ENCODE measurements at regions not wholly inside any gene's neighbourhood (a gene's known extent, or its start where the extent isn't known, plus 50 kb on each side); places are given as distances from the start of the nearest gene placed in this dataset.

GRCh38 chr1:184141361-184141880 lies 89.9 kb downstream of the TSEN15 start:
- H3K9me3 ChIP-seq: no peaks in the 10 kb centered on the region
- H3K4me1 ChIP-seq: no peaks in the 10 kb centered on the region
- WGBS (ENCODE audit: insufficient coverage, low coverage, low lambda C conversion rate, missing lambda C conversion rate): 73% methylated on average over 6 of the region's 6 CpGs
- ATAC-seq (no peak), DNase-seq (no peak)
- no peak overlapping the region for H3K27ac ChIP-seq
- H3K36me3 ChIP-seq: no peaks in the 10 kb centered on the region
- intact Hi-C loops (cut with DNase I): no loop called here
- H3K27me3 ChIP-seq: no peaks in the 10 kb centered on the region
- TF ChIP-seq CTCF (IDR thresholded peaks at IDR 0.05) (no peak), POLR2A (IDR thresholded peaks at IDR 0.05) (no peak)
- no peak overlapping the region for H3K4me3 ChIP-seq

GRCh38 chr1:184143449-184143848 lies 91.9 kb downstream of the TSEN15 start:
- Histone ChIP-seq H3K9me3 (no peaks in the 10 kb centered on the region), H3K4me3 (no peak overlapping the region), H3K36me3 (no peaks in the 10 kb centered on the region), H3K4me1 (no peaks in the 10 kb centered on the region), H3K27ac (no peak overlapping the region), H3K27me3 (no peaks in the 10 kb centered on the region)
- 13% methylated on average over 2 of the region's 5 CpGs for WGBS (ENCODE audit: insufficient coverage, low coverage, low lambda C conversion rate, missing lambda C conversion rate)
- no peak for DNase-seq
- no peak for ATAC-seq
- TF ChIP-seq POLR2A (IDR thresholded peaks at IDR 0.05) (no peak), CTCF (IDR thresholded peaks at IDR 0.05) (no peak)
- intact Hi-C loops (cut with DNase I): no loop called here

GRCh38 chr1:184145083-184145482 lies 93.6 kb downstream of the TSEN15 start:
- no peaks in the 10 kb centered on the region for H3K4me1 ChIP-seq
- no peaks in the 10 kb centered on the region for H3K36me3 ChIP-seq
- DNase-seq: no peak
- no peaks in the 10 kb centered on the region for H3K27me3 ChIP-seq
- no peak overlapping the region for H3K4me3 ChIP-seq
- ATAC-seq: no peak
- H3K27ac ChIP-seq: no peak overlapping the region
- TF ChIP-seq CTCF (IDR thresholded peaks at IDR 0.05) (no peak), POLR2A (IDR thresholded peaks at IDR 0.05) (no peak)
- intact Hi-C loops (cut with DNase I): no loop called here
- whole genome bisulfite sequencing (ENCODE audit: insufficient coverage, low coverage, low lambda C conversion rate, missing lambda C conversion rate): 90% methylated on average over 4 of the region's 5 CpGs
- H3K9me3 ChIP-seq: no peaks in the 10 kb centered on the region

- intact Hi-C loops (cut with DNase I): no loop called here
- TF ChIP-seq POLR2A (IDR thresholded peaks at IDR 0.05) (no peak), CTCF (IDR thresholded peaks at IDR 0.05) (no peak)
- no peak overlapping the region for H3K27ac ChIP-seq
- H3K27me3 ChIP-seq: no peaks in the 10 kb centered on the region
- no peak overlapping the region for H3K4me3 ChIP-seq
- ATAC-seq (no peak), DNase-seq (no peak)
- no peaks in the 10 kb centered on the region for H3K36me3 ChIP-seq
- H3K4me1 ChIP-seq: no peaks in the 10 kb centered on the region
- no peaks in the 10 kb centered on the region for H3K9me3 ChIP-seq
- 78% methylated on average over 1 of the region's 4 CpGs for WGBS (ENCODE audit: insufficient coverage, low coverage, low lambda C conversion rate, missing lambda C conversion rate)
These were observed 94.7 kb downstream of the TSEN15 start for GRCh38 chr1:184146202-184146601.

Data from right lobe of liver (tissue), 6 donors.